HG02623 (cell line): ENCODE measurements at regions not wholly inside any gene's neighbourhood (a gene's known extent, or its start where the extent isn't known, plus 50 kb on each side); places are given as distances from the start of the nearest gene placed in this dataset.

Experiments used
- ATAC-seq: cut with Tn5 transposase; IDR thresholded peaks from one replicate; pipeline ENCODE4 v1.9.1; 2021; ENCODE audit warnings: moderate library complexity; ENCODE audit not compliant: unreplicated experiment

DNA sequence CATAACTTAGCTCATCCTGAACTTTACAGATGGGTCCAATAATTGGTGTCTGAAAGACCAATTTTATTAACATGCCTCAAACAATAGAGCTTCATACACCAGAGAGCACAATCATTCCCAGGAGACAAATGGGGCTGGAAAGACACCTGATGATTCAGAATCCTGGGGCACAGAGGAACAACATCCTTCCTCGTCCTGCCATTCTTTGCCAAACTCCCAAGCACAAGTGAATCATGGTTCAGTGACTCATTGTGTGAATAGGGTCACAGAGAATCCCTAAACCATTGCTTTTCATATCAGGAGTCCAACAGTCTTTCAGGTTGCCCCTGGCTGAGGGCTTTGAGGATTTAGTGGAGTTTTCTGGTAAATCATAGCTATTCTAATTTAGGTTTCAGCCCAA lies 266.4 kb upstream of the BMP2 start:
- no peak for ATAC-seq

DNA sequence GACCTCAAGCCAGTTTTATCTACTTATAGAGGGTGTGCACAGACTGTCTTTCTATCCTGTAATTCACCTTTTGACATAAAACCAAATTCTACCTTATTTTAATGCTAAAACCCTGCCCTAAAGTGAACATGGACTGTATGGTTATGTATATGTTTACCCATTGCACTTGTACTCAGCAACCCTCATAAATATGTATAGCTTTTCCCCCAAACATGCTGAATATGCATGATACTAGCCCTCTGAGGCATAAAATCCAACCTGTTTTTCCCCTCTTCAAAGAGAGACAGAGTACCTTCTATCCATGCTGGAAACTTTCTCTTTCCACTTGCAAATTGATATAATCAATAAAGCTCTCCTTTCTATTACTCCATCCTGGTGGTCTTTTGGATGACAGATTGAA lies 267.9 kb upstream of the BMP2 start:
- ATAC-seq: no peak

DNA sequence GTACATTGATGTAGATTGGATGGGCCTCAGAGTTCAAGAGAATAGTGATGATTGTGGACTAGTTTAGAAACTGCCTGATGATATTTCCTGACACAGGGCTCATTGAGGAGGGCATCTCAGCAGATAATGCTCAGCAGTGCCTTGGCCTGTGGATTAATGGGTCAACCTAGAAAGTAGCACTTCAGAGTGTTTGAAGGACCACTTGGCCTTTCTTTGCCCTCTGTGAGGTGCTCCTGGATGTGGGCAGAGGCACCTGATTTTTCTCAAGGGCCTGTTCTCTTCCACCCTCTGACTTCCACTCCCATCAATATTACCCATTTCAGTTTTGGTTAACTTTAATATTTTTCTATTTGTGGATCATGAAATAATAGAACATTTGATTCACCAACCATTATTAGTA lies 270.6 kb upstream of the BMP2 start:
- ATAC-seq: no peak

DNA sequence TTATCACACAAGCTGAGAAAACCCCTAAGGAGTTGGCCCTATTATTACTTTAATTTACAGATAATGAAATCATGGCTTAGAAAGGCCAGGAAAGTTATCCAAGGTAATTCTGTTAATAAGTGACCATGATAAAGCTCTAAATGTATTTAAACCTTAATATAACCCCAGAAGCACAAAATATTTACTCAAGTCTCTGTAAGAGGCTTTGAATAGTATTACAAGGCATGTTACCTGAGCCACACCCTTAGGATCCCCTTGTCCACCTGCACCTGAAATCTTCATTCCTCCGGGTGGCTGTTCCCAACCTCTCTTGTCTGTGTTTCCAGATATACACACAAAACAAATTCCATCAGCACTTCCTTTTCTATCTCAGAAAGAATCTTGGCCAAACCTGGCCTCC lies 271.6 kb upstream of the BMP2 start:
- ATAC-seq: no peak

DNA sequence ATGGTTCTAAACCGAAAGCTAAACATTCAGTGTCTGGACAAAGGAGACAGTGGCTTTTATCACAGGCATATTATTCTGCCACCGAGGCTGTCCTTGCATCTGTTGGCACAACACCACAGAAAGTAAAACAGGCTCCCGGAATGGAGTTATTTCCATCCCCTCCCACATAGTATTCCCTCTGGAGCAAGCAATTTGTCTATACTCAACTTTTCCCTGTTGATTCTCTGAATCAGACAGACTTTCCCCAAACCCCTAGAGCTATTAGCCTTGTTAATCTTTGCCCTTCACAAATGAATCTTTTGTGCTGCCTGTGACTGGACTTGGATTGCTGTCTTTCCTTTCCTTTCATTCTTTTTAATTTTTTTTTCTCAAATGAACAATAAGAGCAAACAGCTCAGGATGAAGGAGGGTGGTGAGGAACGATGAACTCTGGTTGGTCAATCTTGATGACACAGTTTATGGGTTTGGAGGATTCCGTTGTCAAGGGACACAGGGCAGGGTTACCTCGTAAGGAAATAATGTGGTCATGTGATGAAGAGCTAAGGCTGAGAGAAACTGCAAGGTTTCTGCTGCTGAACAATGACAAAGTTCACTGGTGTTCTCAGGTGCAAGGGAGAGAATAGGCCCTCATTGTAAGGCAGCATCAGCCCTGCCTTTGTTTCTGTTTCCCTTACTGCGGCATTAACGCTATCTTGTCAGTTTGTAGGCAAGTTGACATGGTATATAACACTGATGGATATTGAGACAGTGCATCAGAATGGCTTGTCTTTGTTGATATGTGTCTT lies 275.0 kb upstream of the BMP2 start:
- no peak for ATAC-seq

DNA sequence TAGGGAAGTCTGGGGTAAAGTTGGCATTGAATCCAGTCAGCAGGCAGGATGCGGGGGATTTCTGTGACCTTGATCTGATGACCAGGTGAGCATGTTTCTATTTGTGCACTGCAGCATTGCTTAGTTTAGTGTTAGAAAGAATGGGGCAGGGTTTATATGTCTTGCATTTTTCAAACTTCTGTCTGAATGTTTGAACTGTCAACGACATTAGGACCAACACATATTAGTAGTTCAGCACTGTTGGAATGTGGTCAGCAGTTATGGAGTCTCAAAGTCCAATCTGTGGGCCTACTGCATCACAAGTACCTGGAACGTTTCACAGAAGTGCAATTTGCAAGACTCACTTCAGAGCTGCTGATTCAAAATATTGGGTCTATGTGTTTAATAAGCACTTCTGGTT lies 276.6 kb upstream of the BMP2 start:
- no peak for ATAC-seq

DNA sequence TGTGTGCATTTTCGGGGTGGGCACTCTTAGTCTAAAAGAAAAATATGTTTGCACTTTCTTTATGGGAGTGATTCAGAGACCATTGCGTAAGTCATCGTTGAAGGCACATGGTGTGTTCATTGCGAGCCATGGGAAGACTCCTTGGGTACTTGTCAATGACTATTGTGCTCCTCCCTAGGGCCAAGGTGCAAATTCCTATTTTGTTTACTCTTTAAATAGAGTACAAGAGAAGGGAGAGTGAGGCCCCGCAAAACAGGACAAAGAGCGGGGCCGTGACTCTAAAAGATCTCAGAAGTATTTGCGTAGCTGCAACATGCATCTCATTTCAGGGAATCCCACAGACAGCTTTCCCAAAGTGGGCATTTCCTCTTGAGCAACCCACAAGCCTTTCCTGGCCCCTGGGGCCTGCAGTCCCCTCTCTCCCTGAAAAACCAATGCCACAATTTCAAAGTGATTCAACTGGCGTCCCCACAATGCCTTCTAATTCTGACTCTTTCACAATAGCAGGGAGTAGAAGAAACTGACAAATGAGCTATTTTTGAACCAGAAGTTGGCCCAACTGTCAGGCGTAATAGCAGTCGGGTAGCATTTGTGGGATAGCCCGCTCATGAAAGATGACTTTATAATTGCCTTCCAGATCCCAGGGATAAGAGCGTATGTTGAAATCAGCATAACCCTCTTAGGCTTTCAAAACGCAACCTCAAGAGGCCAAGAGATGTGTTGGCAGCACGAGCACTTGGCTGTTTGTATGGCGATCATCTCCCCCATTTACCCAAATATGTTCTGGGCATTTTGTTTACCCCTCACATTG lies 277.9 kb upstream of the BMP2 start:
- no peak for ATAC-seq

DNA sequence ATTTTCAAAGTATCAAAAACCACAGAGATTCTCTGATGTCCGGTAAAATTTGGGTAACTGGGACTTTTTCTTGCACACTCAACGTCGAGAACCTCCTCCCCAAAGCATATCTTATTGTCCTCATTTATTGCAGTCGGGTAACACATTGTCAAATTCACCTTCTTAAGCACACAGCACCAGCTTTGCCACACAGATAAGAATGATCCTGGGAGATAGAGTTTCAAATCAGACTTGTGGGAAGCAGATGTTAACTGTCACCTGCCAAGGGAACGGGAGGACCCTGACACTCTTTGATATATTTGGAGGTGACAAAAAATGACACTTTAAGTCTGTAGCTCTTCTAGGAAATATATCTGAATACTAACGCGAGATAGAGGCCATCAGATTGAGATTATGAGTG lies 282.1 kb upstream of the BMP2 start:
- no peak for ATAC-seq

DNA sequence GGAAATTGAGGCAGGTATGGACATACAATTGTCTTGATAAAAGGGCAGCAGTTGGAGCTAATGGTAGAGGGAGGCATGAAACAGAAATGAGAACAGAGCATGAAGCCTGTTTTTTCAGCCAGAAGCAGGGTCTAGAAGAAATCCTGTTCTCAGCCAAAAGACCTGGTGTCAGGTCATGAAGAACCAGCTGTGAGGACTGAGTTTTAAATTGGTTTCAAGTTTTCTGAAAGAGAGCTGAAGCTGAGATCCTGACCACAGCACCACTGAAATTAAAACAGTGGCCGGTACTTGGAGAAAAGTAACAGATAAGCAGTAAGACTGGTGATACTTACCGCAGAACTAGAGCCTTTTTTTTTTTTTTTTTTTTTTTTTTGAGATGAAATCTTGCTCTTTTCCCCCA lies 283.8 kb upstream of the BMP2 start:
- ATAC-seq: no peak

DNA sequence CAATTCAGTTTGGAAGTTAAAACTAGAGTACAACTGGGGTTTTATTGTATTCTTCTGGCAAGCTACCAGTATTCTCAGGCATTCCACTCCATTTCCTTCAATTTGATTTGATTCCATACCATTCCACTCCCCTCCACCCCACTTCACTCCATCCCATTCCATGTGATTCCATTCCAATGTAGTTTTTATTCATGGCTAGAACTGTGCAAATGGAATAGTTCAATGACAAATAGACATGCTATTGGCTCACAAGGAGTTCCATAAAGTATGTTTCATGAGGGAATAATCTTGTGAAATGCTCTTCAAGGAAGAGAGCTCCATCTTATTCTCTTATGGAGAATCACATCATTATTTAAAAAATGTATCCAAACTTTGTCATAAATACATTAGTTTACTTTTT lies 285.0 kb upstream of the BMP2 start:
- ATAC-seq: no peak

DNA sequence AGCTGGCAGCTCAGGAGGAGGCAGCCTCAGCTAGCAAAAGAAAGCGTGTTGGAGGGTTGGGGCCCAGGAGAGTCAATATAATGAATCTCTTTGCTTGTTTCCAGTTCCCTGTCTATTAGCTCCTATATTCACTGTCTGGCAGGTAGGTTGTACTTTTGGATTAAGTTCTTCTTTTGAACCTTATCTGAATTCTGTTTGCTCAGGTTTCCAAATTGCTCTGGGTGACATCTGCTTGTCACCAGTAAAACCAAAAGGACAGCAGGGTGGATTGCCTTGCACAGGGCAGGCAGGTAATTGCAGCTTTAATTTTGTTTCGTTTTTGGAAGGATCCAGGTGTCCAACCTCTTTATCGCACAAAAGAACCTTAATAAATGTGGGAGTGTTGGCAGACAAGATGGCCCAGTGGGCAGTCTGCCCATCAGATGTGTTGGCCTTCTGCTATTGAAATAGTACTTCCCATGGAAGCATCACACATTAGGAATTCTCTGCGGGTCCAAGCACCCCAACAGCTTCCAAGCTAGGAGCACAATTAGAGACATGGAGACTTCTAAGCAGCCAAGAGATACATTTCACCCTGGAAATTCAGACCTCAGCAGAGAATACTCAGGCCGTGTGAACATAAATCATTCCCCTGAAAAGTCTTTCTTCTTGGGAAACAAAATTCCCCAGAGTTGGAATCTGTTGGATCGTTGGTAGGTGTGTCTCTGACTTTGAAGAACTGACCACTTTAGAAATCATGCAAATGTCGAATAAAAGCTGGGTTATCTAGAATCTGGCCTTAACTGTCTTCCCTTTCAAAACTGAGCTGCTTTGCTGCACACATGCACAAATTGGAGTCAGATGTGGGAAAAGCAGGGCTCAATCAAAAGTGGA lies 286.9 kb upstream of the BMP2 start:
- ATAC-seq: no peak

DNA sequence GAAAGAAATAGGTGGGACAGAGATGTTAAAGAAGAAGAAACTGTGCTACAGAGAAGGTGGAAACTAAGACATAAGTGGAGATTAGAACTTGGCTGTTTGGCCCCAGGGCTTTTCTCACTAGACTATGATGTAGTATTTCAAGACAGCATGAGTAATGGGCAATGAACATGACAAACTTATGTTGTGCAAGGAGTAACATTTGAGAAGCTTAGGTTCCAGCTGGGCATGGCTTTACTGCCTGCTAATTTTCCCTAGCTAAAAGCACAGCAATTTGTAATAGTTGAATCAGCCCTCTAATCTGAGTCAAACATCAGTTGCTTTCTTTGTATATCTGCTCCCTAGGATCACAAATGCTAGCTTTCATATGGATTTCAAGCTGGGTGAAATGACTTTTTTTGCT lies 294.3 kb upstream of the BMP2 start:
- no peak for ATAC-seq

DNA sequence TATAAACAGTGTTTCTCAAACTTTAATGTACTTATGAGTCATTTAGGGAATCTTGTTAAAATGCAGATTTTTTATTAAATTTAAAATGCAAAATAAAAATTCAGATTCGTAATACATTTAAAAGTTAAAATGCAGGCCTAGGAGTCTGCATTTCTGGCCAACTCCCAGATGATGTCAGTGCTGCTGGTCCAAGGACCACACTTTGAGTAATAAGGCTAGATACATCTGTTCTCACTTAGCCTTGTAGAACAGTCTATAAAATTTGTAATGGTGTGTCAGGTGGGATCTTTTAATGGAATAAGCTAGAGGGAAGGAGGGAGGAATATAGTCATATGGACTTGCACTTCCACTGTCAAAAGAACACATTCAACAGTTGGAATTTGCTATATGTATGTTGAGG lies 295.6 kb upstream of the BMP2 start:
- no peak for ATAC-seq

DNA sequence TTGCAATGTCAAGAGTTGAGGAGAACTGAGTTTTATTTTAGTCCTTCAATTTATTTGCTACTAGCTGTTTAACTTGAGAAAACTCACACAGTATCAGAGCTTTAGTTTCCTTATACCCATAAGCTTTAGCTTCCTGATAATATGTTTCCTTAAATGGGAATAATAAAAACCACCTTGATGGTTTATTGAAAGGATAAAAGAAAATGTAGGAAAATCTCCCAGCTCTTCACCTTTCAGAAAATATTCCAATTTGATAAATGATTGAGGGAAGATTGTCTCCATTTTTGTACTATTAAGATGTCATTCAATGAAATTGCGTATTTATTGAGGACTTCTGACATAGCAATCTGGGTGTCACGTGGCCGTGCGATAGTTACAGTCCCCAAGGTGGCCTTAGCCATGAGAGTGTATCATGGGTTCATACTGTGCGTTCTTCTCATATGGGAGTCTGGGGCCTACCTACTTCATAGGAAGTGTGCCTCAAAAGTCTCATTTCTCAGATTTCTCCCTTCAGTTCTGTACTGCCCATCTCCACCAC lies 296.3 kb upstream of the BMP2 start:
- no peak for ATAC-seq

DNA sequence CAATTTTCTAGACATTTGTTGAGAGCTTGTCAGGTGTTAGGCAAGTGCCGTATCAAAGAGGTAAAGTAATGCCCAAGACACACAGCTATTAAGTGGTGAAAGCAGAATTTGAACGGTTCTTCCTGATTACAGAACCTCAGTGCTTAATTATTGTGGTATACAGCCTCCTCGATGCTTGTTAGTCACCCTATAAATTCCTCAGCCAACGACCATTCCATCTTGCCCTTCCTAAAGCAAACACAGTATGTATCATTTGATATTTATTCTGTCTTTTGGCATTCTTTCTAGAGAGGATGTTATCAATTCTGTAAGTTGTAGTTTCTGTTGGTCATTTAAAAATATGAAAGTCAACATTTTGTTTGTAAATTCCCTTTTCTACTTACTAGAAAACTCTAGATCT lies 297.8 kb upstream of the BMP2 start:
- no peak for ATAC-seq

DNA sequence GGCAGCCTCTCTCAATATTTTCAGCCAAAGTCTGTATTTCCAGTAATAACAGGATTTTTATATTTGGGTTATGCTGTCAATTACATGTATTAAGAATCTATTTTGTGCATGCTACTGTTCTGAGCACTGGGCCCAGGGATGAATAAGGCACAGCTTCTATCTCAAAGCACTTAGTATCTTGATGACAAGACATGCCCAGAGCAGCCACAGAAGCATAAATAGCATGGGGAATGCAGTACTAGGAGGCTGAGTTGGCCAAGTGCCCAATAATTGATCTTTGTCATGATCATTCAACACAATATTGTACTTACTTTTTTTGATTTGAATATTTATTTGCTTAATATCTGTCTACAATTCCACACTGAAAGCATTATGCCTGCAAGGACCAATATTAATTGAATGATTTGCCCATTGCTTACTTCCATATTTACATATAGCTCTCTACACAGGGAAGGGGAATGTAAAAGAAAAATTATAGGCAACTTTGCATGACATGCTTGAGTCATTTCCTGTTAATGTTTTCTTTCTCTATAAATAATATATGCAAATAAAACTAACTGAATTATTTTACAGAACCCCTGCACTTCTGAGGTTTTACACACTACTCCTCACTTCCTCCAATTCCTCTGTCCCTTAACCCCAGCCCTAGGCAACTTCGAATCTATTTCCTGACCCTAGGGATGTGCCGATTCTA lies 298.9 kb upstream of the BMP2 start:
- no peak for ATAC-seq

DNA sequence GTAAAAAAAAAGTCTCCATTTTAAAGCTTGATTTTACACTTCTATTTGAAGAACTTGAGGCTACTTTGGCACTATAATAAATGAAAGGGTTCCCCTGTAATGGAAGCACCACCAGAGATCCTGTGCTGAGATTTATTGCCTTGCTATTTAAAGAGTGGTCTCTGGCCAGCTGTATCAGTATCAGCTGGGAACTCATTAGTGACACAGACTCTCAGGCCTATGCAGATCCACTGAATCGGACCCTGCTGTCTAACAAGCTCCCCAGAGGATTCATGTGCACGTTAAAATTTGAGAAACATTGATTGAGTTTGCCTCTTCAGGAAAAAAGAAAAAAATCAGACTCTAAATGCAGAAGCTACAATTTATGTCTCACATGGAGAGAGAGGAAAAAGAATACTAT lies 299.9 kb upstream of the BMP2 start:
- no peak for ATAC-seq

DNA sequence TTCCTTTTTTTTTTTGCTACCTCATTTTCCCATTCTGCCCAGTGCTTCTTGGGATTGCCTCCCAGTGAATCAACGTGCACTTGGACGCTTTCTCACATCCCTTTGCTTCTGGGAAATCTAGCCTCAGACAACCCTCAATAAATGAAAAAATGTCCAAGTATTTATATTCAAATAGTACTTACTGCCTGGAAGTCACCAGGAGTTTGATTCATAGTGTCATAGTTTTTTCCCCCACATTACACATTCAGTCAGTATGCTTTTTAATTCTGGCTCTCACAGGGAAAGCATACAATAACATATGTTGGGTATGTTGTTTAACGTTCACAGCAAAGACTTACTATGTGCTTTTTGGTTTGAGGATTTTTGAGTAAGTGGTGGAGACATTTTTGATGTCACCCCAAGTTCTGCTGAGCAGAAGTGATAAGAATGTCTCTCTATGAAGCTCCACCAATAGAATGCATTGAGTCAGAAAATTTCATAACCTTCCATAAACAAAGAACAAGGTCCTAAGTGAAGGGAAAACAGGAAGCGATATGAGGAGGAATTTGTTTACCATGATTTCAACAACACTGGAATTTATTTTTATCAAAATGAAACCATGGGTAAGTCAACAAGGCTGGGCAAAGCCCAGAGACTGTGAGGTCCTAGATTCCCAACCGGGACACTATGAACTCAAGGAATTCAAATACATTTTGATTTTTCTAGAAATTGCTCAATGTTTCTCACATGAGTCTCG lies 301.2 kb upstream of the BMP2 start:
- no peak for ATAC-seq

DNA sequence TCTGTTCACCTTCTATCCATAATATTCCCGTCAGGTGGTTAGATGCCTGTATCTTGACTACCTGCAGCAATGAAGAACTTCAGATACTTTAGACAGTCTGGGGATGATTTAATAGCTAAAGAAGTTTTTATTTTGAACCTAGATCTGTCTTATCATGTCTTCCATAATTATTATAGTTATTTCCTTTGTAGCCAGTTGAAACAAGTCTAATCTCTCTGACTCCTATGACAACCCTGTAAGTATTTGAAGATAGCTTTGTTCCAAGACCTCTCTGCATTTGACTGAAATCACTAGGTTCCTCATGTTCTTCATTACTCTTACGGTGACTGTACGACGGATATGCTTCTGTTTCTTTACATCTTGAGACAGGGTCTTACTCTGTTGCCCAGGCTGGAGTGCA lies 316.6 kb upstream of the BMP2 start:
- no peak for ATAC-seq

DNA sequence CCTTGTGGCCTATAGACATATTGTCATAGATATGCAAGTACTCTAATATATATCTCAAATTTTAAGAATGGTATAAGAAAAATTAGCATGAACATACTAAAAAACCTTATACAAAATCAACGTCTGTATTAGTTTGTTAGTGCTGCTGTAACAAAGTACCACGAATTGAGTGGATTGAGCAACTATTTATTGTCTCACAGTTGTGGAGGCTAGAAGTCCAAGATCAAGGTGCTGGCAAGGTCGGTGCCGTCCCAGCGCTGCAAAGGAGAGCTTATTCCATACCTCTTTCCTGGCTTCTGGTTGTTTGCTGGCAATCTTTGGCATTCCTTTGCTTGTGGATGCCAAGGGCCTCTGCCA lies 317.6 kb upstream of the FERMT1 start:
- no peak for ATAC-seq
